IPS-15b (cell line): ENCODE measurements at regions not wholly inside any gene's neighbourhood (a gene's known extent, or its start where the extent isn't known, plus 50 kb on each side); places are given as distances from the start of the nearest gene placed in this dataset.
"Not testable (repeated sequence)": the region's sequence is repeated elsewhere in the genome, so short reads cannot be mapped to it uniquely, and the experiment has no call there.

Source experiments
- H3K27me3 ChIP-seq: one replicate; pipeline ENCODE4 v1.6.1; 2013; ENCODE audit warnings: low read length; ENCODE audit not compliant: control insufficient read depth, insufficient read depth
- H3K36me3 ChIP-seq: one replicate; pipeline ENCODE4 v1.6.1; 2013; ENCODE audit warnings: low read length; ENCODE audit not compliant: control insufficient read depth, insufficient read depth
- H3K4me1 ChIP-seq: one replicate; pipeline ENCODE4 v1.6.1; 2013; ENCODE audit warnings: mild to moderate bottlenecking, low read length; ENCODE audit not compliant: control insufficient read depth, insufficient read depth
- H3K4me3 ChIP-seq: one replicate; pipeline ENCODE4 v1.5.1; 2013; ENCODE audit warnings: low read depth, low read length
- H3K9ac ChIP-seq: one replicate; pipeline ENCODE4 v1.6.1; 2013; ENCODE audit warnings: low read depth, mild to moderate bottlenecking, low read length
- H3K9me3 ChIP-seq: one replicate; pipeline ENCODE4 v1.6.1; 2013; ENCODE audit warnings: mild to moderate bottlenecking, low read length; ENCODE audit not compliant: control insufficient read depth, insufficient read depth

DNA sequence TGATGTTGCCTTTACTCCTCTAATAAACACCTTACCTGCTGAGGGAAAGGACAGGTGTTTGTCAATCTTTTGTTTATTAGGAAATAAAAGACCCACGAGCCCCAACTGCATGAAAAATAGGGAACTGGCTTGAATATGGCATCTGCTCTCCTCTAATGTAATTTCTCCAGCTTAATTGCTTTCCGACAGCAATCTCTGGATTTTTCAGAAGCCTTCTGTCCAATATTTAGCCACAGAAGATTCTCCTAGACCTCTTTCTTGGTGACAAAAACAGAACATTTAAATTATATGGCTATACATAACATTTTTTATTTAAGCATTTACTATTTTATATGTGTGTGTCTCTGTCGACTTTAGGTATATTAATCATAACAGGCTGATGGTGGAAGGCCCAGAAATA lies 317.4 kb upstream of the ADARB2 start:
- H3K4me1 ChIP-seq = no peaks in the 10 kb centered on the region
- no peak overlapping the region for H3K9ac ChIP-seq
- H3K9me3 ChIP-seq = no peaks in the 10 kb centered on the region
- no peaks in the 10 kb centered on the region for H3K27me3 ChIP-seq
- no peaks in the 10 kb centered on the region for H3K36me3 ChIP-seq
- no peak overlapping the region for H3K4me3 ChIP-seq

DNA sequence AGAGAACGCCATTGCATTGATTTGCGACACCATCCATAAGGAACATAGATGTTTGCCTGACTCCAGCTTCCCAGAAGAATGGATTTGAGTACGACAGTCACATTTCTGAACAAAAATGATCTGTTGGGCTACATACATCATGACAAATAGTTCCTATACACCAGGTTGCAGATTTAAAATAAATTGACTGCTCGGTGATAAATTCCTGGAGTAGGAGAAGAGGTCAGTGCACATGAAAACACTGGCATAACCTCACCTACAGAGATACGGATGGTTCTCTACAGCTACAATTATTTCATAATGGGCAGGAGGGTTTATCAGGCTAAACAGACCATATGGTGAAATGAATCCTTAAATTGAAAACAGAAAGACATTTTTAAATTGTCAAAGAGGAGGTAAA lies 316.5 kb upstream of the ADARB2 start:
- no peaks in the 10 kb centered on the region for H3K9me3 ChIP-seq
- H3K4me3 ChIP-seq = no peak overlapping the region
- no peaks in the 10 kb centered on the region for H3K4me1 ChIP-seq
- H3K9ac ChIP-seq = no peak overlapping the region
- H3K27me3 ChIP-seq = no peaks in the 10 kb centered on the region
- no peaks in the 10 kb centered on the region for H3K36me3 ChIP-seq

DNA sequence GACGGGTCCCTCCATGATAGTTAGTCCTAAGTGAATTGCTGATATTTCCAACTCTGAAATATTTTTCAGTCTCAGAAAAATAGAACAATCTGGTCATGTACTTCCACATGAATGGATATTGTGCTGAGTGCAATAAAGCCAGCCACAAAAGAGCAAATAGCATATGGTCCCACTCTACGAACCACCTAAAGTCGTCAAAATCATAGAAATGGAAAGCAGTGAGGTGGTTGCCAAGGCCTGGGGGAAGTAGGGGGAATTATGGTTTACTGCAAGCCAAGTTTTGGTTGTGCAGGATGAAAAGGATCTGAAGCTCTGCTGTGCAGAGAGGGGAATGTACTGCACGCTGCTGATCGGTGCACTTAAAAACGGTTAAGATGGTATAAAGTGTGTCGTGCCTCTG lies 313.8 kb upstream of the ADARB2 start:
- H3K36me3 ChIP-seq = no peaks in the 10 kb centered on the region
- H3K4me1 ChIP-seq = no peaks in the 10 kb centered on the region
- H3K27me3 ChIP-seq = no peaks in the 10 kb centered on the region
- no peak overlapping the region for H3K9ac ChIP-seq
- no peaks in the 10 kb centered on the region for H3K9me3 ChIP-seq
- H3K4me3 ChIP-seq = no peak overlapping the region

DNA sequence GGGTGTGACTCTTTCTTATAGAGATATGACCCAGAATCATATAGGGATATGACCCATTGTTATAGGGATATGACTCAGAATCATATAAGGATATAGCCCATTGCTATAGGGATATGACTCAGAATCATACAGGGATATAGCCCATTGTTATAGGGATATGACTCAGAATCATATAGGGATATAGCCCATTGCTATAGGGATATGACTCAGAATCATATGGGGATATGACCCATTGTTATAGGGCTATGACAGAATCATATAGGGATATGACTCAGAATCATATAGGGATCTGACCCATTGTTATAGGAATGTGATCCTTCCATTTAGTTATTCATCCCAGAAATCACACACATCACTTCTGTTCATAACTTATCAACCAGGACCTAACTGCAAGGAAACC lies 312.2 kb upstream of the ADARB2 start:
- H3K27me3 ChIP-seq = no peaks in the 10 kb centered on the region
- H3K4me3 ChIP-seq = no peak overlapping the region
- H3K36me3 ChIP-seq = no peaks in the 10 kb centered on the region
- H3K9ac ChIP-seq = no peak overlapping the region
- H3K4me1 ChIP-seq = no peaks in the 10 kb centered on the region
- H3K9me3 ChIP-seq = no peaks in the 10 kb centered on the region

DNA sequence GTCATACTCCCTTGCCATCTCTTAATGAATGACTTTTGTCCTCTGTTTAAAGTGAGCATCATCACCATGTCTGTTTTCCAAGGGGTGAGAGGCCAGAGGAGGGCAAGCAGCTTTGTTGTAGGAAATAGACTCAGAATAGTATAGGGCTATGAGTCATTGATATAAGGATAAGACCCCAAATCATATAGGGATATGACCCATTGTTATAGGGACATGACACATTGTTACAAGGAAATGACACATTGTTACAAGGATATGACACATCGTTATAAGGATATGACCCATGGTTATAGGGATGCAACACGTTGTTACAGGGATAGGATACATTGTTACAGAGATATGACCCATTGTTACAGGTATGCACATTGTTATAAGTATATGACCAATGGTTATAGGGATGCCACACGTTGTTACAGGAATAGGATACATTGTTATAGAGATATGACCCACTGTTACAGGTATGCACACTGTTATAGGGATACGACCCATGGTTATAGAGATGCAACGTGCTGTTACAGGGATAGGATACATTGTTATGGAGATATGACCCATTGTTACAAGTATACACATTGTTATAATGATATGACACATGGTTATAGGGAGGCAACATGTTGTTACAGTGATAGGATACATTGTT lies 311.1 kb upstream of the ADARB2 start:
- no peak overlapping the region for H3K9ac ChIP-seq
- no peaks in the 10 kb centered on the region for H3K27me3 ChIP-seq
- no peaks in the 10 kb centered on the region for H3K9me3 ChIP-seq
- no peaks in the 10 kb centered on the region for H3K4me1 ChIP-seq
- no peak overlapping the region for H3K4me3 ChIP-seq
- H3K36me3 ChIP-seq = no peaks in the 10 kb centered on the region

DNA sequence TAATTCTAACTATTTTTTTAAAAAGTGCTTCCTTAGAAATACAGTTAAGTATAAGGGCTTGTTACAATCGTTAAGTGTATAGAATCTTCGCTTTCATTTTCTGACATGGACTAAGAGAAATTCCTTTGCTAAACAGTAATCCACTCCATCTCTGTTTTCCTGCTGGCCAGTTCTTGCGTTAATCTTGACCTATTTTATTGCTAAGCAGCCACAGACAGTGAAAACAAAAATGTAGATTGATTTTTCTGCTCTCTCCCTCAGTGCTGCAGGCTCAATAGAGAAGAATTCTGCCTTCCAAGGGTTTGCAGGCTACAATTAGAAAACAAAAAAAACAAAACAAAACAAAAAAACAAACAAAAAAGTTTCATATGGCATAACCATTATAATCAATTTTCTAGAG lies 310.4 kb upstream of the ADARB2 start:
- Histone ChIP-seq H3K4me3 (no peak overlapping the region), H3K9me3 (no peaks in the 10 kb centered on the region), H3K4me1 (no peaks in the 10 kb centered on the region), H3K9ac (no peak overlapping the region), H3K27me3 (no peaks in the 10 kb centered on the region), H3K36me3 (no peaks in the 10 kb centered on the region)

DNA sequence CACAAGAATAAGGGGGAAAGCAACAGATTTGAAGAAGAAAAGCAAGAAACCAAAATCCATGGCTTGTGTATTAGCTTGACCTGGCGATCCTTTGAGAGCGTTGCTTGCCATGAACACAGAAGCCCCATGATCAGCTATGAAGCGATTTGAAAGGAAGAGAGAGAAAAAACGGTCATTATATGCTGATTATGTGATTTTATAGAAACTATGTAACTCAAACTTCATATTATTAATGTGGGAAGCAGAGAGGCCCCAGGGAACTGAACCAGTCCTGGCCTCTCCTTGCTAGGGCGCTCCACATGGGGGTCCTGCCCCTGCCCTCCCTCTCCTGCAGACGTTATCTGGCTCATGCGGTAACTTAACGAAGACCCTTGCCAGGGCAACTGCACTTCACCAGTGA lies 306.1 kb upstream of the ADARB2 start:
- Histone ChIP-seq H3K9me3 (no peaks in the 10 kb centered on the region), H3K36me3 (no peaks in the 10 kb centered on the region), H3K27me3 (no peaks in the 10 kb centered on the region), H3K4me1 (no peaks in the 10 kb centered on the region), H3K9ac (no peak overlapping the region), H3K4me3 (no peak overlapping the region)

DNA sequence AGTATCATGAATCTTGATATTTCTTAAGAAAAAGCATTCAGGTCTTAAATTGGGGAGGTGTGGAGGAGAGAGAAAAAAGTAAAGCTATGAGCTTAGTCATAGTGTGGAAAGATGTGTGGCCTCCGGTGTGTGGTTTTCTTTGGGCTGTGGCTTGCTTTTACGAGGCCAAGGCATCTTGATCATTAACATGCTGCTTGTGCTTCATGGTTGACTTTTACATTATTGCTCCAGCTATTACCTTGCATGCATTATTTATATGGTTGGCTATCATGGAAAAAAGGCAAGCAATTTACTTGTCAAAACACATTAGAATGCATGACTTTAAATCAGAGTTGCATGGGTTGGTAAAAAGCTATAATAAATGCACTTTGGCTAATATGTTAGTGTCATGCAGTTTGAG lies 300.7 kb upstream of the ADARB2 start:
- Histone ChIP-seq H3K9me3 (no peaks in the 10 kb centered on the region), H3K4me3 (no peak overlapping the region), H3K4me1 (no peaks in the 10 kb centered on the region), H3K27me3 (no peaks in the 10 kb centered on the region), H3K9ac (no peak overlapping the region), H3K36me3 (no peaks in the 10 kb centered on the region)

DNA sequence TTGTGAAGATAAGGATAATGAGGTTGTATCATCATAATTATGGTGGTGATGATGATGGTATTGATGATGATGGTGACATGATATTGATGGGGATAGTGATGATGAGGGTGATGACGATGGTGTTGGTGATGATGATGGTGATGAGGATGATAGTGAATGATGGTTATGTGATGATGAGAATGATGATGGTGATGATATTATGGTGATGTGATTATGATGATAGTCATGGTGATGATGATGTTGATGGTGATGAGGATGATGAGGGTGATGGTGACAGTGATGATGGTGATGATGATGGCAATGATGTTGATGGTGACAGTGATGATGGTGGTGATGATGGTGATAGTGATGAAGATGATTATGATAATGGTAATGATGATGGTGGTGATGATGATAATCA lies 299.9 kb upstream of the ADARB2 start:
- Histone ChIP-seq H3K9ac (no peak overlapping the region), H3K4me1 (no peaks in the 10 kb centered on the region), H3K9me3 (no peaks in the 10 kb centered on the region), H3K36me3 (no peaks in the 10 kb centered on the region), H3K4me3 (no peak overlapping the region), H3K27me3 (no peaks in the 10 kb centered on the region)

DNA sequence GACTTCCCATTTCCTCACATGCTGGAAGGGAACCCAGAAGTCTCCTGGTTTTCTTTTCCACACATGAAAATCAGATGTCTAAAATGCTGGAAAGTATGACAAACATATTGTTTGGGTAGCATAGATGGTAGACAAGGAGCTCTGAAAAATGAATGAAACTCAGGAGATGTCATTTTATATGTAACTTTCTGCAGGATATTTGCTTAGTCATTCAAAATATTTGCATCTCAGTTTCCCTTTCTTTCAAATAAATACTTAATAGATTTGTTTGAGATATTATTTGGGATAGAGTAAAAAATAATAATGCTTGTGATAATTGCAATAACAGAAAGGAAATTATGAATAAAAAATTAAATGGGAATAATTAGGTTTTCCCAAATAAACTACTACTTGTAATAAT lies 298.9 kb upstream of the ADARB2 start:
- Histone ChIP-seq H3K27me3 (no peaks in the 10 kb centered on the region), H3K4me1 (no peaks in the 10 kb centered on the region), H3K9me3 (no peaks in the 10 kb centered on the region), H3K4me3 (no peak overlapping the region), H3K9ac (no peak overlapping the region), H3K36me3 (no peaks in the 10 kb centered on the region)

DNA sequence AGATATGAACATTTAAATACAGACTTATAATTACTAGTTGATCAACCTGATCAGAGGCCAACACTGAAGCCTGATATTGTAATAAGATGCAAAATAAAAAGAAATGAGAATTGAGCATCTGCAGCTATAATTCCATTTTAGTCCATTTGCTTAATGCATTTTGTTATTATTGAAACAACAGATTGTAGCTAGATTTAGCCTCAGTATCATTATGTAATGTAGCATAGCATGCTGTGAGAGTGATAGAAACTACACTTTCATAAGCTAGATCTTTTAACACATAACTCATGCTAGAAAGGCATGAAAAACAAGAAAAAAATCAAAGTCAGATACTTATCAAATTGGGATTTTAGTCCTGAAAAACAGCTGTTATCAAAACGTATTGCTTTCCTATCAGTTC lies 292.7 kb upstream of the ADARB2 start:
- H3K4me3 ChIP-seq = no peak overlapping the region
- no peak overlapping the region for H3K9ac ChIP-seq
- H3K27me3 ChIP-seq = no peaks in the 10 kb centered on the region
- no peaks in the 10 kb centered on the region for H3K9me3 ChIP-seq
- H3K36me3 ChIP-seq = no peaks in the 10 kb centered on the region
- H3K4me1 ChIP-seq = no peaks in the 10 kb centered on the region

DNA sequence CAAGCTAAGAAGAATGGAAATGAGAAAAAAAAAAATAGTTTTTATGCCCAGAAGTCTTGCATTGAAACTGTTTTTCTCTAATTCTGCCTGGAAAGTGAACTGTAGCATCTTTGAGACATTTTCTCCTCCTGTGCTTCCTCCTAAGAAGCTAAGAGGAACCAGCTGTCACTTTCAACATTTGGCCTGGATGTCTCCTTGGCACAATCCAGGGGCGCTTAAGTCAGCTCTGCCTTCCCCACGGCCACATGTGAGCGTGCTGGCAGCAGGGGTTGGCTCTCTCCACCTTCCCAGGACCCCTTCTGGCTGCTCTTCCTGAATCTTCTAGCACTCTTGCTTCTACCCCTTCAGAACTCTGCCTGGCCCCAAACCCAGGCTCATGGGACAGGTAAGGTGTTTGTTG lies 289.6 kb upstream of the ADARB2 start:
- Histone ChIP-seq H3K27me3 (no peaks in the 10 kb centered on the region), H3K36me3 (no peaks in the 10 kb centered on the region), H3K9me3 (no peaks in the 10 kb centered on the region), H3K4me3 (no peak overlapping the region), H3K9ac (no peak overlapping the region), H3K4me1 (no peaks in the 10 kb centered on the region)

DNA sequence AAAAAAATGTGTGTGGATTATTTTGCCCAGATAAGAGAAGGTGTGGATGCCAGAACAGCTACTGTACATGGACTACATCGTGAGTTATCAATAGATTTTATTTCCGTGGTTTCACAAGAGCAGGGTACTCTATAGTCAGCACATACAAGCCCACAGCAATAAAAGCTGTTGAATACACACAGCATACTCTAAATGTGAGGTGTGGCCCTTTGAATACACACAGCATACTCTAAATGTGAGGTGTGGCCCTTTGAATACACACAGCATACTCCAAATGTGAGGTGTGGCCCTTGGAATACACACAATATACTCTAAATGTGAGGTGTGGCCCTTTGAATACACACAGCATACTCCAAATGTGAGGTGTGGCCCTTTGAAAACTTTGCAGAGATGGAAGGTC lies 287.4 kb upstream of the ADARB2 start:
- H3K9ac ChIP-seq, H3K27me3 ChIP-seq, H3K9me3 ChIP-seq, H3K4me1 ChIP-seq, H3K36me3 ChIP-seq, H3K4me3 ChIP-seq: not testable (repeated sequence)
